WTC11 (cell line): ENCODE measurements at regions not wholly inside any gene's neighbourhood (a gene's known extent, or its start where the extent isn't known, plus 50 kb on each side); places are given as distances from the start of the nearest gene placed in this dataset.

Experiments
- ATAC-seq: fragments of 200-7000 bp; cut with Tn5 transposase; 2 replicates; pipeline ENCODE4 v1.10.0; 2021; ENCODE audit warnings: mild to moderate bottlenecking, moderate library complexity
- CTCF ChIA-PET: fragments of 300-600 bp; sonication (Branson Sonifier 250); formaldehyde crosslinking; loops from one replicate; lab custom pipeline; 2021; ENCODE audit warnings: antibody characterized with exemption; lab: Charles Lee
- POLR2A ChIA-PET: fragments of 350-600 bp; sonication (Branson Sonifier 250); formaldehyde crosslinking; loops from one replicate; lab custom pipeline; 2021; ENCODE audit warnings: antibody characterized with exemption; lab: Charles Lee
- DNase-seq: peaks from one replicate; pipeline ENCODE4 v3.0.0; 2021; ENCODE audit warnings: low spot score
- H3K27ac Mint-ChIP-seq: 2 replicates; pipeline ENCODE4 v1.8.0; 2021; ENCODE audit warnings: mixed read lengths
- H3K27me3 Mint-ChIP-seq: 2 replicates; pipeline ENCODE4 v1.8.0; 2021; ENCODE audit warnings: low read depth, mild to moderate bottlenecking, moderate library complexity, mixed read lengths
- H3K36me3 Mint-ChIP-seq: 2 replicates; pipeline ENCODE4 v1.8.0; 2021; ENCODE audit warnings: mixed read lengths
- H3K4me1 Mint-ChIP-seq: 2 replicates; pipeline ENCODE4 v1.8.0; 2022; ENCODE audit warnings: mixed read lengths
- H3K4me3 Mint-ChIP-seq: 2 replicates; pipeline ENCODE4 v1.8.0; 2021; ENCODE audit warnings: mild to moderate bottlenecking, moderate library complexity, mixed read lengths
- H3K9me3 Mint-ChIP-seq: 2 replicates; pipeline ENCODE4 v1.8.0; 2021; ENCODE audit warnings: mixed read lengths
- AFF4 ChIP-seq: sonication (generic); formaldehyde crosslinking; IDR thresholded peaks from 2 replicates; pipeline ENCODE4 v1.8.1; 2023; ENCODE audit warnings: mild to moderate bottlenecking, missing genetic modification reagents, borderline replicate concordance
- CDX4 ChIP-seq: fragments of 250-450 bp; sonication (Bioruptor Pico); IDR thresholded peaks from 2 replicates; pipeline ENCODE4 v1.9.0; 2021; ENCODE audit warnings: moderate library complexity, mild to moderate bottlenecking, inconsistent platforms, borderline replicate concordance
- CREM ChIP-seq: sonication (generic); formaldehyde crosslinking; IDR thresholded peaks from 2 replicates; pipeline ENCODE4 v1.8.1; 2022; ENCODE audit warnings: mild to moderate bottlenecking, missing genetic modification reagents, moderate library complexity
- FOXK1 ChIP-seq: sonication (generic); formaldehyde crosslinking; IDR thresholded peaks from 2 replicates; pipeline ENCODE4 v1.8.0; 2022; ENCODE audit warnings: mild to moderate bottlenecking, moderate library complexity, missing genetic modification reagents
- FOXP1 ChIP-seq: sonication (generic); formaldehyde crosslinking; IDR thresholded peaks from 2 replicates; pipeline ENCODE4 v1.8.0; 2022; ENCODE audit warnings: missing genetic modification reagents, mild to moderate bottlenecking, moderate library complexity, borderline replicate concordance
- FOXP4 ChIP-seq: sonication (generic); formaldehyde crosslinking; IDR thresholded peaks from 2 replicates; pipeline ENCODE4 v1.8.0; 2022; ENCODE audit warnings: mild to moderate bottlenecking, missing genetic modification reagents
- GTF2I ChIP-seq: fragments of 250-450 bp; sonication (Bioruptor Pico); conservative IDR thresholded peaks from 2 replicates; pipeline ENCODE4 v1.4.0; 2021; ENCODE audit warnings: mild to moderate bottlenecking
- IRF1 ChIP-seq: sonication (generic); formaldehyde crosslinking; IDR thresholded peaks from 2 replicates; pipeline ENCODE4 v1.8.0; 2023; ENCODE audit warnings: missing genetic modification reagents
- JAZF1 ChIP-seq: fragments of 250-450 bp; sonication (Bioruptor Pico); IDR thresholded peaks from 2 replicates; pipeline ENCODE4 v1.9.0; 2021; ENCODE audit warnings: moderate library complexity, mild to moderate bottlenecking, inconsistent platforms
- MYBL2 ChIP-seq: sonication (generic); formaldehyde crosslinking; IDR thresholded peaks from 2 replicates; pipeline ENCODE4 v1.8.1; 2023; ENCODE audit warnings: mild to moderate bottlenecking, moderate library complexity, missing genetic modification reagents
- NFATC4 ChIP-seq: fragments of 250-450 bp; sonication (Bioruptor Pico); IDR thresholded peaks from 2 replicates; pipeline ENCODE4 v1.9.0; 2021; ENCODE audit warnings: mild to moderate bottlenecking
- NR2C2 ChIP-seq: sonication (generic); formaldehyde crosslinking; IDR thresholded peaks from 2 replicates; pipeline ENCODE4 v1.8.0; 2022; ENCODE audit warnings: mild to moderate bottlenecking, missing genetic modification reagents
- PRRX2 ChIP-seq: fragments of 250-450 bp; sonication (Bioruptor Pico); IDR thresholded peaks from 2 replicates; pipeline ENCODE4 v1.8.0; 2021; ENCODE audit warnings: mild to moderate bottlenecking
- RORB ChIP-seq: fragments of 250-450 bp; sonication (Bioruptor Pico); IDR thresholded peaks from 2 replicates; pipeline ENCODE4 v1.9.0; 2021; ENCODE audit warnings: mild to moderate bottlenecking
- STAT6 ChIP-seq: sonication (generic); formaldehyde crosslinking; conservative IDR thresholded peaks from 2 replicates; pipeline ENCODE4 v1.8.1; 2023; ENCODE audit warnings: mild to moderate bottlenecking, low read depth, missing genetic modification reagents, moderate library complexity
- TCF7 ChIP-seq: sonication (generic); formaldehyde crosslinking; IDR thresholded peaks from 2 replicates; pipeline ENCODE4 v1.8.0; 2022; ENCODE audit warnings: mild to moderate bottlenecking, low read depth, missing genetic modification reagents, moderate library complexity
- TEAD1 ChIP-seq: sonication (generic); formaldehyde crosslinking; IDR thresholded peaks from 2 replicates; pipeline ENCODE4 v1.8.0; 2022; ENCODE audit warnings: mild to moderate bottlenecking, missing genetic modification reagents
- TEAD4 ChIP-seq: sonication (generic); formaldehyde crosslinking; IDR thresholded peaks from 2 replicates; pipeline ENCODE4 v1.8.0; 2022; ENCODE audit warnings: mild to moderate bottlenecking, missing genetic modification reagents
- ZBTB21 ChIP-seq: sonication (generic); formaldehyde crosslinking; IDR thresholded peaks from 2 replicates; pipeline ENCODE4 v1.8.1; 2023; ENCODE audit warnings: mild to moderate bottlenecking, missing genetic modification reagents, borderline replicate concordance
- ZMAT4 ChIP-seq: fragments of 250-450 bp; sonication (Bioruptor Pico); IDR thresholded peaks from 2 replicates; pipeline ENCODE4 v1.9.0; 2021; ENCODE audit warnings: mild to moderate bottlenecking
- ZNF512 ChIP-seq: sonication (generic); formaldehyde crosslinking; IDR thresholded peaks from 2 replicates; pipeline ENCODE4 v1.8.1; 2022; ENCODE audit warnings: missing genetic modification reagents, borderline replicate concordance

GRCh38 chr2:183892315-183892941 lies 705.9 kb upstream of the ZNF804A start:
- Mint-ChIP-seq H3K27ac (no peak overlapping the region), H3K4me3 (no peak overlapping the region), H3K9me3 (peaks cover 26% of the 10 kb centered on the region), H3K36me3 (peaks cover 19% of the 10 kb centered on the region), H3K27me3 (0 out of 2 replicates have a peak, but pooled peaks cover 3% of the 10 kb centered on the region), H3K4me1 (peaks cover 7% of the 10 kb centered on the region)
- ChIA-PET POLR2A (no interaction called here), CTCF (no interaction called here)
- no peak for ATAC-seq
- no peak for DNase-seq
- TF ChIP-seq TCF7 (CRISPR knock-in tag) (0 out of 2 replicates have a peak, but pooled peaks have one; percentile 39), TEAD1 (CRISPR knock-in tag) (no peak)

- DNase-seq: no peak
- Mint-ChIP-seq H3K4me1 (peaks cover 10% of the 10 kb centered on the region), H3K27ac (no peak overlapping the region), H3K27me3 (no peaks in the 10 kb centered on the region), H3K4me3 (no peak overlapping the region), H3K36me3 (peaks cover 4% of the 10 kb centered on the region; the same call in 1 of the 2 replicates), H3K9me3 (peaks cover 4% of the 10 kb centered on the region)
- TF ChIP-seq NR2C2 (CRISPR knock-in tag) (no peak), GTF2I (CRISPR knock-in tag) (no peak), ZBTB21 (CRISPR knock-in tag) (no peak), PRRX2 (no peak), CREM (CRISPR knock-in tag) (no peak), ZMAT4 (no peak), TEAD4 (CRISPR knock-in tag) (no peak), ZNF512 (no peak), MYBL2 (CRISPR knock-in tag) (no peak), JAZF1 (CRISPR knock-in tag) (no peak), RORB (no peak), FOXP4 (no peak), AFF4 (CRISPR knock-in tag) (no peak), STAT6 (CRISPR knock-in tag) (no peak), CDX4 (CRISPR knock-in tag) (no peak), NFATC4 (CRISPR knock-in tag) (no peak), FOXP1 (no peak), FOXK1 (CRISPR knock-in tag) (no peak), IRF1 (no peak)
- ATAC-seq: no peak
- ChIA-PET CTCF (interaction anchor here (0.6 kb wide), 1 partner anchor 362 kb away, joined by 3 read pairs; no protein-coding TSS in a partner anchor), POLR2A (no interaction called here)
Measured at GRCh38 chr2:183898641-183899040, 699.7 kb upstream of the ZNF804A start.
